Fibroblast of skin of scalp (primary cell): ENCODE measurements at regions not wholly inside any gene's neighbourhood (a gene's known extent, or its start where the extent isn't known, plus 50 kb on each side); places are given as distances from the start of the nearest gene placed in this dataset.

Source experiments
- DNase-seq: peaks from one replicate; pipeline ENCODE4 v3.0.0-alpha.2; 2013

- DNase-seq, result no peak
These were observed 969.1 kb upstream of the CDH2 start for GRCh38 chr18:29146068-29146467.

- no peak for DNase-seq
These were observed 963.7 kb upstream of the CDH2 start for GRCh38 chr18:29140590-29140989.

- DNase-seq, result no peak
These were observed 961.0 kb upstream of the CDH2 start for GRCh38 chr18:29137773-29138495.

GRCh38 chr18:29123706-29124530 lies 947.0 kb upstream of the CDH2 start:
- DNase-seq, result no peak

- DNase-seq, result no peak
These were observed 927.7 kb upstream of the CDH2 start for GRCh38 chr18:29104671-29105070.

- no peak for DNase-seq
These were observed 927.3 kb upstream of the CDH2 start for GRCh38 chr18:29104227-29104626.

GRCh38 chr18:29096079-29096770 lies 919.3 kb upstream of the CDH2 start:
- DNase-seq, result no peak

DNA sequence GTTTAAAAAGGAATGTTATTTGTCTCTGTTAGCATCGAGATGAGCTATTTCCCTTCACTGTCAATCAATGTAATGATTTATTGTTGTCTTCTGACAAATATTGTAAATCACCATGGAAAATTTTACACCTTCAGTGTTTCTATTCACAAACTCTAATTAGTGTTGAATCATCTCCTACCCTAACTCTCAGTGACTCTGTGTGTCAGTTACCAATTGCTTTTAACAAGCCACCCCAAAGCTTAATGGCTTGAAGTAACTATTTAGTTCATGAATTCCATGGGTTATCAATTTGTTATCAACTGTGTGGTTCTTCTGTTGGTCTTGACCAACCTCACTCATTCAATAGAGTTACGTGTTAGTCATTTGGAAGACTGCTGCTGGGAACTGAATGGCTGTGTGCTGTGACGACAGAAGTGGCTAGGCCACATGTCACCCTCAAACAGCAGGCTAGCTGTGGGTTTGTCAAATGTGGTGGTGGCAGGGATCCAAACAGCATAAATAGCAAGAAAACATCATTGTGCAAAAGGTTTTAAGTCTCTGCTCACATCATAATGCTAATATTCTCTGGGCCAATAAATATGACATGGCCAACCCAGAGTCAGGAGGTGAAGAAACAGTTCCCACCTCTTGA lies 910.8 kb upstream of the CDH2 start:
- peak; percentile 12 for DNase-seq

DNA sequence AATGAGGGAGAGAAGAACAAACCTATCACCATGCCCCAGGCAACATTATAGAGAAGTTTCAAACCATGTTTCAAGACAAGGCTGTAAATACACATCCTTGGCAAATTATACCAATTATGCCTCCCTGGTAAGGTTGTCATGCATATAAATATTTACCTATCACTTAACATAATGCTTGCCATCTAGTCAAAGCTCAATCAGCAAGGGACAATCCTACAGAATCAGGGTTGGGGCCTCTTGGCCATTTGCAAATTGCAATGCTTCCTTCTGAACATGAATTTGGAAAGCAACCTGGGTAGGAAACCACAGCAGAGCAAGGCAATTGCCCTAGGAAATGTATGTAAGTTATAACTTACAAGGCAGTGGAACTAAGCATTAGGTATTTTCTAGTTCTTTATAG lies 907.2 kb upstream of the CDH2 start:
- DNase-seq, result no peak

GRCh38 chr18:29083545-29083944 lies 906.6 kb upstream of the CDH2 start:
- peak; percentile 8 for DNase-seq

GRCh38 chr18:29080946-29081345 lies 904.0 kb upstream of the CDH2 start:
- no peak for DNase-seq

- DNase-seq, result no peak
These were observed 901.3 kb upstream of the CDH2 start for GRCh38 chr18:29078273-29078672.

DNA sequence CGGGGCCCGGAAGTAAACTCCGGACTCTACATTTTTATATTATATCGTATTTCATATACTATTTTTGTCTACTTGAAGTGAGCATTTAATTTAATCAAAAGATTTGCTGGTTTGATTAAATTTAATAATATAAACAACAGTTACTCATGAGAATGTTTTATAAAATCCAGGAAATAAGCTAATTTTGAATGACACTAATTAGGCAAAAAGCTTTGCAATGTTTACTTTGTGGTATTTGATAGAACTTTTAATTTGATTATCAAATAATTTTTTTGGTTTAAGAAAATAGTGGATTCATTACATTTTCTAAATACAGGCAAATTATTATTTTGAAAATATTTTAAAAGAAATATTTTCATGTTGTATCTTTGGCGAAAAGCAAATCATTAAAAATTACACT lies 900.4 kb upstream of the CDH2 start:
- no peak for DNase-seq

DNA sequence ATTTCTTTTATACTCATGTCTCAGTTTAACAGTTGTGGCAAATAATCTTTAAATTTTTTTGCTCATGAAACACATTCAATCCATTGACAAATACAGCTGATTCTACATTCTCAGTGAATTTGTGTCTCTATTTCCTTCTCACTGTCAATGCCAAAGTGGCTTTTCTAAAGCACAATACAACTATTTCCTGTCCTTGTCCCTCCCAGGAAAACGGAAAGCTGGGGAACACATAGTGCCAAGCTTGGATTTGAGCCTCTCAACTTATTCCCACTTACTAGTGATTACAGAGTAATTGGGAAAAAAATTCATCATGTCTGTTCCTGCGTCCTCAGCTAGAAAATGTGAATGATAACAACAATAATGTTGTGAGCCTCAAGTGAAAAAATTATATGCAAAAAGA lies 899.7 kb upstream of the CDH2 start:
- DNase-seq, result no peak

- DNase-seq, result no peak
These were observed 897.2 kb upstream of the CDH2 start for GRCh38 chr18:29074147-29074546.

DNA sequence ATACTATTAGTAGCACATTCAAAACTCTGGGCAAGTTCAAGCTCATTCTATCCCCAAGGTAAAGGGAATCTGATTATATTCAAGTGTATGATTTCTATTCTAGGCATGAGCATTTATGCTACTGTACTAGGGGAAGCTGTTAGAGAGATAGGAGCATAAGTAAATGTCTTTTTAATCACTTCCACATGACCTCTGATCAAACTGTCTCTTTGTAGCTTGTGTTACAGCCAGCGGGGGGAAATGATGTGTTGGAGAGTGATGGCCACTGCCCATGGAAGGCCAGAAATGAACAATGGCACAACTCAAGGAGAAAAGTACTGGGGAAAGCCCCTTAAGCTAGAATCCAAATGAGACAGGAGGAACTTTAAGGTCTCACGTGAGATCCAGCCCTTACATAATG lies 894.9 kb upstream of the CDH2 start:
- DNase-seq, result no peak

GRCh38 chr18:29063346-29063745 lies 886.4 kb upstream of the CDH2 start:
- DNase-seq, result no peak

GRCh38 chr18:29062921-29063320 lies 886.0 kb upstream of the CDH2 start:
- no peak for DNase-seq

GRCh38 chr18:29060349-29060748 lies 883.4 kb upstream of the CDH2 start:
- DNase-seq, result no peak

GRCh38 chr18:29057703-29058102 lies 880.8 kb upstream of the CDH2 start:
- DNase-seq, result no peak

DNA sequence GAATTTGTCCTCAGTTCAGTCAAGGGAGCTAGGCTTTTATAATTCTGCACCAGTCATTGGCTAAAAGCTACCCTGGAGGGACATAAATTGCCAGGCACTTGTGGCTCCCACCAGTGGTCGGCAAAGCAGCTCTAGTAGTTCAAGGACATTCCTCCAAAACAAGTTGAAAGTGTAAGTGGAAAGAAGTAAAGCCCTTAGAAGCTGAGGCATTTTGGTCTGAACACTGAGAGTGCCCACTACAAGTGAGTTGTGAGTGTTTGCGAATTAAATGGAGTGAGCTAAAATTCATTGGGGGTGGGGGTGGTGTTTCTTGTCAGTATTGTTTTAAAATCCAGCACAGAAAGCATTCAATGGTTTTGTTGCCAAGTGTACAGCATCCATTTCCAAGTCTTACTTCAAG lies 879.9 kb upstream of the CDH2 start:
- no peak for DNase-seq

DNA sequence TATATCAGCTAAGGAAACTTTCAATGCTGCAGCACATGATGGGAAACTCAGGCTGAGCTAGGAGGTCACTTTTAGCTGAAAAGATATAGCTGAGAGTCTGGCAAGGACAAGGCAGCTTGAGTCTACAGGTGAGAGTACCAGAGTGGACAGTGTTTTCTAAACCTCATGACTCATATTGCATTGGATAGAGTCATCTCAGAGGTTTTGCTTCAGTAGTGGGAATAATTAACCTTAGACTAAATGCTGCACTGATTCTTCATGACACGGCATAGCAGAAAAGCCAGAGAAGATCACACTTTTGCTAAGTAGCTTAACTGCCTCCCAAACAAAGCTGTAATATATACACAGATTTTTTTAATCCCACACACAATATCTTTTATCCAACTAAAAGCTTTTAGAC lies 865.0 kb upstream of the CDH2 start:
- no peak for DNase-seq
